ENCODE measurements at regions not wholly inside any gene's neighbourhood (a gene's known extent, or its start where the extent isn't known, plus 50 kb on each side); places are given as distances from the start of the nearest gene placed in this dataset.
A peak's percentile ranks its signal among the peaks of the same experiment; 100 is the strongest.

- TF ChIP-seq, protein P1, sequence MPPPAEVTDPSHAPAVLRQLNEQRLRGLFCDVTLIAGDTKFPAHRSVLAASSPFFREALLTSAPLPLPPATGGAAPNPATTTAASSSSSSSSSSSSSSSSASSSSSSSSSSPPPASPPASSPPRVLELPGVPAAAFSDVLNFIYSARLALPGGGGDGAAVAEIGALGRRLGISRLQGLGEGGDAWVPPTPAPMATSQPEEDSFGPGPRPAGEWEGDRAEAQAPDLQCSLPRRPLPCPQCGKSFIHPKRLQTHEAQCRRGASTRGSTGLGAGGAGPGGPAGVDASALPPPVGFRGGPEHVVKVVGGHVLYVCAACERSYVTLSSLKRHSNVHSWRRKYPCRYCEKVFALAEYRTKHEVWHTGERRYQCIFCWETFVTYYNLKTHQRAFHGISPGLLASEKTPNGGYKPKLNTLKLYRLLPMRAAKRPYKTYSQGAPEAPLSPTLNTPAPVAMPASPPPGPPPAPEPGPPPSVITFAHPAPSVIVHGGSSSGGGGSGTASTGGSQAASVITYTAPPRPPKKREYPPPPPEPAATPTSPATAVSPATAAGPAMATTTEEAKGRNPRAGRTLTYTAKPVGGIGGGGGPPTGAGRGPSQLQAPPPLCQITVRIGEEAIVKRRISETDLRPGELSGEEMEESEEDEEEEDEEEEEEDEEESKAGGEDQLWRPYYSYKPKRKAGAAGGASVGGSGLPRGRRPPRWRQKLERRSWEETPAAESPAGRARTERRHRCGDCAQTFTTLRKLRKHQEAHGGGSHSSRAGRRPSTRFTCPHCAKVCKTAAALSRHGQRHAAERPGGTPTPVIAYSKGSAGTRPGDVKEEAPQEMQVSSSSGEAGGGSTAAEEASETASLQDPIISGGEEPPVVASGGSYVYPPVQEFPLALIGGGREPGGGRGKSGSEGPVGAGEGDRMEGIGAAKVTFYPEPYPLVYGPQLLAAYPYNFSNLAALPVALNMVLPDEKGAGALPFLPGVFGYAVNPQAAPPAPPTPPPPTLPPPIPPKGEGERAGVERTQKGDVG (CRISPR knock-in tag; IDR thresholded peaks at IDR 0.05), result no peak
- TF ChIP-seq SMAD1 (IDR thresholded peaks at IDR 0.05; ENCODE audit: low read depth, partially characterized antibody) (no peak), ZBED1 (IDR thresholded peaks at IDR 0.05; ENCODE audit: borderline replicate concordance) (no peak), ETV6 (conservative IDR thresholded peaks at IDR 0.05 in 1 of 2, IDR thresholded peaks at IDR 0.05 in 1 of 2; ENCODE audit: borderline replicate concordance in 1 of 2, low read depth in 1 of 2) (peak in 1 of 2 experiments; percentile 98; a peak in 2 of 4 replicates), FOS (IDR thresholded peaks at IDR 0.05; ENCODE audit: borderline replicate concordance, extremely low read depth, insufficient read length) (no peak), EED (IDR thresholded peaks at IDR 0.05; ENCODE audit: low read depth) (peak; percentile 28; the same call in 1 of the 2 replicates), NKRF (conservative IDR thresholded peaks at IDR 0.05) (no peak), NRF1 (conservative IDR thresholded peaks at IDR 0.05; ENCODE audit: low read depth, low read length) (no peak), MTA2 (IDR thresholded peaks at IDR 0.05; ENCODE audit: low read depth) (peak; percentile 68), MEF2B (IDR thresholded peaks at IDR 0.05; ENCODE audit: partially characterized antibody, poor library complexity, severe bottlenecking) (no peak), ZNF622 (IDR thresholded peaks at IDR 0.05) (no peak), SREBF2 (IDR thresholded peaks at IDR 0.05; ENCODE audit: low read length) (no peak), ZNF592 (IDR thresholded peaks at IDR 0.05) (no peak), TCF12 (IDR thresholded peaks at IDR 0.05; ENCODE audit: low read depth, low read length) (no peak), SP1 (IDR thresholded peaks at IDR 0.05; ENCODE audit: low read depth, low read length) (no peak), ZNF24 (IDR thresholded peaks at IDR 0.05) (0 out of 2 replicates have a peak, but pooled peaks have one; percentile 33), NFXL1 (IDR thresholded peaks at IDR 0.05; ENCODE audit: borderline replicate concordance) (no peak), IKZF2 (IDR thresholded peaks at IDR 0.05) (peak; percentile 58 to 65; a peak in 3 of 4 replicates), EZH2 (IDR thresholded peaks at IDR 0.05; ENCODE audit: borderline replicate concordance, control insufficient read depth, low read depth, low read length) (no peak)
Measured at GRCh38 chr9:79812507-79813257, 240.9 kb downstream of the TLE4 start (continued).

Data from GM12878 (cell line).